ENCODE measurements at regions not wholly inside any gene's neighbourhood (a gene's known extent, or its start where the extent isn't known, plus 50 kb on each side); places are given as distances from the start of the nearest gene placed in this dataset.

DNA sequence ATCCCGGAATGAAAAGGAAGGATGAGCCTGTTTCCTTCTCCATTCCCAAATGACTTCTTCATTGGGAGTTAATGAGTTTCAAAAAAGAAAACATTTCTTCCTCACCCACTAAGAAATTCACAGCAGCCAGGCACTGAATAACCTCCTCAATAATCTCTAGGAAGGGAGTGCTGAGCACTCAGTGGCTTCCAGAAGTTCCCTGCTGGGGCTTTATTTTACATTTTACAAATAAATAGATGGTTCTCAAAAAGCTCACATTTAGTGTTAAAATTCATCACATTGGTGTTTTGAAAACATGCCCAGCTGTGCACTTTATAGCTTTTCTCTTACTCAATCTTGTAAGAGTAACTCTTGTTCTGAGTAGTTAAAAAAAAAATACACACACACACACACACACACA is 148.9 kb upstream of the PFKP start:
- DNase-seq (ENCODE audit: extremely low spot score, unreplicated experiment): no peak
- peaks cover 19% of the 10 kb centered on the region for H3K27me3 Mint-ChIP-seq (ENCODE audit: unreplicated experiment)
- H3K36me3 Mint-ChIP-seq (ENCODE audit: unreplicated experiment): no peaks in the 10 kb centered on the region
- TF ChIP-seq, protein P1, sequence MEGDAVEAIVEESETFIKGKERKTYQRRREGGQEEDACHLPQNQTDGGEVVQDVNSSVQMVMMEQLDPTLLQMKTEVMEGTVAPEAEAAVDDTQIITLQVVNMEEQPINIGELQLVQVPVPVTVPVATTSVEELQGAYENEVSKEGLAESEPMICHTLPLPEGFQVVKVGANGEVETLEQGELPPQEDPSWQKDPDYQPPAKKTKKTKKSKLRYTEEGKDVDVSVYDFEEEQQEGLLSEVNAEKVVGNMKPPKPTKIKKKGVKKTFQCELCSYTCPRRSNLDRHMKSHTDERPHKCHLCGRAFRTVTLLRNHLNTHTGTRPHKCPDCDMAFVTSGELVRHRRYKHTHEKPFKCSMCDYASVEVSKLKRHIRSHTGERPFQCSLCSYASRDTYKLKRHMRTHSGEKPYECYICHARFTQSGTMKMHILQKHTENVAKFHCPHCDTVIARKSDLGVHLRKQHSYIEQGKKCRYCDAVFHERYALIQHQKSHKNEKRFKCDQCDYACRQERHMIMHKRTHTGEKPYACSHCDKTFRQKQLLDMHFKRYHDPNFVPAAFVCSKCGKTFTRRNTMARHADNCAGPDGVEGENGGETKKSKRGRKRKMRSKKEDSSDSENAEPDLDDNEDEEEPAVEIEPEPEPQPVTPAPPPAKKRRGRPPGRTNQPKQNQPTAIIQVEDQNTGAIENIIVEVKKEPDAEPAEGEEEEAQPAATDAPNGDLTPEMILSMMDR (IDR thresholded peaks at IDR 0.05): no peak
- H3K4me3 Mint-ChIP-seq (ENCODE audit: unreplicated experiment): no peak overlapping the region
- H3K4me1 Mint-ChIP-seq (ENCODE audit: unreplicated experiment): peaks cover 28% of the 10 kb centered on the region
- no peak overlapping the region for H3K27ac Mint-ChIP-seq (ENCODE audit: unreplicated experiment)
- no peaks in the 10 kb centered on the region for H3K9me3 Mint-ChIP-seq (ENCODE audit: unreplicated experiment)

DNA sequence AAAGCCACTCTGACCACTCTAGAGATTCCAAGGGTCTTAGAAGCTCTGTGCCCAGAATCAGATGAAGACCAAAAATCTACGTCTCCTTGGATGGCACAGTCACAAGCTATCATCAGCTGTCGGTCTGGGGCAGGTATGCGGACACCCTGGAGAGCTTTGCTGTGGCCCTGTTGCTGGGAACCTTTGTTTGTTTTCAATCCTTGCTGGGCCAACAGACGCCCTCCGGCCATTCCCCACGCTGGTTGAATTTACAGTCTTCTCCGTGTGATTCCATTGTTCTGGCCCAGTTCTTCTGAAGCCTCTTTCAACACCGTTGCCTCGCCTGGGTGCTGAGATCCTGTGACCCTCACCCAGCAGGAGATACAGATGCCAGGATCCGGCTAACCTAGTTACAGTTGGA is 149.4 kb upstream of the PFKP start:
- H3K36me3 Mint-ChIP-seq (ENCODE audit: unreplicated experiment): no peaks in the 10 kb centered on the region
- H3K27ac Mint-ChIP-seq (ENCODE audit: unreplicated experiment): no peak overlapping the region
- TF ChIP-seq, protein P1 (IDR thresholded peaks at IDR 0.05): no peak

DNA sequence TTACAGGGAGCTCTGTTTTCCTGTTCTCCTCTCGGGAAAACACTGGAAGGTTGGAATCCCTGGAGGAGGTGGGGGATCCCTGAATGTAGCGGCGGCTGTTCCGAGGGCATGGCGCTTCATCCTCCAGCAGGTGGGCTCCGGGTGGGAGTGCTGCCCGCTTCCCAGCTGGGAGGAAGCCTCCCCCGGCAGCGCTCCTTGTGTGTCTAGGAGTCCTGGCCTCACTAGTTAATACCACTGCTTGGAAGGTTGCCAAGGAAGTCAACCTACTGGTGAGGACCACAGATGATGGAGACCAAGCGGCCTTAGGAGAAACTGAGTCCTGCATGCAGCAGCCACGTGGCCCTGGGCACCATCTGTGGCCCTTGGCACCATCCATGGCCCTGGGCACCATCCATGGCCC is 151.9 kb upstream of the PFKP start:
- DNase-seq (ENCODE audit: extremely low spot score, unreplicated experiment): peak; percentile 73
- no peak overlapping the region for H3K4me3 Mint-ChIP-seq (ENCODE audit: unreplicated experiment)
- H3K27me3 Mint-ChIP-seq (ENCODE audit: unreplicated experiment): peaks cover 36% of the 10 kb centered on the region
- no peaks in the 10 kb centered on the region for H3K9me3 Mint-ChIP-seq (ENCODE audit: unreplicated experiment)
- H3K27ac Mint-ChIP-seq (ENCODE audit: unreplicated experiment): no peak overlapping the region
- H3K36me3 Mint-ChIP-seq (ENCODE audit: unreplicated experiment): no peaks in the 10 kb centered on the region
- H3K4me1 Mint-ChIP-seq (ENCODE audit: unreplicated experiment): peaks cover 15% of the 10 kb centered on the region
- TF ChIP-seq, protein P1 (IDR thresholded peaks at IDR 0.05): no peak

More for the DNA sequence above, 149.4 kb upstream of the PFKP start:
- H3K4me3 Mint-ChIP-seq (ENCODE audit: unreplicated experiment): no peak overlapping the region
- no peaks in the 10 kb centered on the region for H3K9me3 Mint-ChIP-seq (ENCODE audit: unreplicated experiment)
- peaks cover 19% of the 10 kb centered on the region for H3K27me3 Mint-ChIP-seq (ENCODE audit: unreplicated experiment)
- DNase-seq (ENCODE audit: extremely low spot score, unreplicated experiment): peak; percentile 73
- H3K4me1 Mint-ChIP-seq (ENCODE audit: unreplicated experiment): peaks cover 28% of the 10 kb centered on the region

DNA sequence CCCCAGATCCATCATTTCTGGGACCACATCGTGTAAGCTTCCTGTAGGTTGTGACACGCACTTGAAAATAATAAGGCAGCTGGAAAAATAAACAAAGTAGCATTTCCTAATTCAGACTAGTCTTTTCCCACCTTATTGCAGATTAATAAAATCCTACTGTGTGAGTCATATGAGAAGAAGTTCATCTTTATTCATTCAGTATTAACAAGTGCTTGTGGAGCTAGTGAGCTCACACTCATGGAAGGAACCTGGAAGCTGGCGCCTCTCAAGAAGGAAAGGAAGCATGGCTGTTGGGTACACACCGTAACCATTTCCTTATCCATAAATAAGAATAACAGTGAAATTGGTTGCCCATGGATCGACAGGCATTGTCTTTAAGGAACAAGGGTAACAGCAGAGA is 152.6 kb upstream of the PFKP start:
- Mint-ChIP-seq H3K4me1 (ENCODE audit: unreplicated experiment) (peaks cover 8% of the 10 kb centered on the region), H3K27me3 (ENCODE audit: unreplicated experiment) (peaks cover 36% of the 10 kb centered on the region), H3K36me3 (ENCODE audit: unreplicated experiment) (no peaks in the 10 kb centered on the region), H3K9me3 (ENCODE audit: unreplicated experiment) (no peaks in the 10 kb centered on the region), H3K4me3 (ENCODE audit: unreplicated experiment) (no peak overlapping the region), H3K27ac (ENCODE audit: unreplicated experiment) (no peak overlapping the region)
- TF ChIP-seq, protein P1 (IDR thresholded peaks at IDR 0.05): no peak
- DNase-seq (ENCODE audit: extremely low spot score, unreplicated experiment): no peak

DNA sequence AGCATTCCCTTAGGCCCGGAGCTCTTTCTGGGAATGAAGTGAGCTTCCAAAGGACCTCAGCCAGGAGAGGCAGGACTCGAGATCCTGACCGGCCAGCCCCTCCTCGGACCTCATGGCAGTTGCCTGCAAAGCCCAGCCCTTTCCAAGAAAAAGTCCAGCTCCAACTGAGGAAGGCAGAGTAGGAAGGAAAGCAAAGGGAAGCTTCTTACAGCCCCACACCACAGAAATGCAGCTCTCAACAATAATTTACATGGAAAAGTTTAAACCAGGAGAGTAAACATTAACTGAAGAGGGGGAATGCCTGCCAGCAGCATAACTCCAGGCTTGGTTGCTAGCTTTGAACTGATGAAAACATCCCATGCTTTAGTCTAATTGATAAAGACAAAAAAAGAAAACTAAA is 153.9 kb upstream of the PFKP start:
- no peaks in the 10 kb centered on the region for H3K9me3 Mint-ChIP-seq (ENCODE audit: unreplicated experiment)
- TF ChIP-seq, protein P1 (IDR thresholded peaks at IDR 0.05): no peak
- H3K4me3 Mint-ChIP-seq (ENCODE audit: unreplicated experiment): no peak overlapping the region
- no peak overlapping the region for H3K27ac Mint-ChIP-seq (ENCODE audit: unreplicated experiment)
- H3K36me3 Mint-ChIP-seq (ENCODE audit: unreplicated experiment): no peaks in the 10 kb centered on the region
- H3K4me1 Mint-ChIP-seq (ENCODE audit: unreplicated experiment): peaks cover 4% of the 10 kb centered on the region
- DNase-seq (ENCODE audit: extremely low spot score, unreplicated experiment): no peak
- H3K27me3 Mint-ChIP-seq (ENCODE audit: unreplicated experiment): peaks cover 42% of the 10 kb centered on the region
